AG10803 (cell line): ENCODE measurements at regions not wholly inside any gene's neighbourhood (a gene's known extent, or its start where the extent isn't known, plus 50 kb on each side); places are given as distances from the start of the nearest gene placed in this dataset.

Experiments used
- DNase-seq: peaks from one replicate; pipeline ENCODE4 v3.0.0; 2010; ENCODE audit warnings: low read depth
- H3K4me3 ChIP-seq: 2 replicates; pipeline ENCODE4 v1.5.1; 2011; ENCODE audit warnings: mild to moderate bottlenecking, low read length, control low read depth
- TF ChIP-seq, protein P1 (sequence below): conservative IDR thresholded peaks from 2 replicates; pipeline ENCODE4 v1.5.1; 2011; ENCODE audit warnings: mild to moderate bottlenecking, low read length, control low read depth, inconsistent platforms

DNA sequence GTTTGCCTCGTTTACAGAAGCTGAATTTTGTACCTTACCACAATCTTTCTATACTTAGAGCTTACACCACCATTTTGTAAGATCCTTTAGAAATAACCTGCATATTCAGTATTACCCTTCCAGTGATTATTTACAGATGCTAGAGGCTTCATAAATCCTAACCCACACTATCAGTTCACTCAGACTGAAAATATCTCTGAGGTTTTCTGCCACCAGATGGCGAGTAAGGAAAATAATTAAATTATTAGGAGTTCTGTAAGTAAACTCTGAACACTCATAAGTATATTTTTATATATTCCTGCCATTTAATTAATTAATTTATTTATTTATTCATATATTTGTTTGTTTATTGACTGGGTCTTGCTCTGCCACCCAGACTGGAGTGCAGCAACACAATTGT lies 1635.2 kb downstream of the PLA2G4A start:
- no peak overlapping the region for H3K4me3 ChIP-seq
- TF ChIP-seq, protein P1, sequence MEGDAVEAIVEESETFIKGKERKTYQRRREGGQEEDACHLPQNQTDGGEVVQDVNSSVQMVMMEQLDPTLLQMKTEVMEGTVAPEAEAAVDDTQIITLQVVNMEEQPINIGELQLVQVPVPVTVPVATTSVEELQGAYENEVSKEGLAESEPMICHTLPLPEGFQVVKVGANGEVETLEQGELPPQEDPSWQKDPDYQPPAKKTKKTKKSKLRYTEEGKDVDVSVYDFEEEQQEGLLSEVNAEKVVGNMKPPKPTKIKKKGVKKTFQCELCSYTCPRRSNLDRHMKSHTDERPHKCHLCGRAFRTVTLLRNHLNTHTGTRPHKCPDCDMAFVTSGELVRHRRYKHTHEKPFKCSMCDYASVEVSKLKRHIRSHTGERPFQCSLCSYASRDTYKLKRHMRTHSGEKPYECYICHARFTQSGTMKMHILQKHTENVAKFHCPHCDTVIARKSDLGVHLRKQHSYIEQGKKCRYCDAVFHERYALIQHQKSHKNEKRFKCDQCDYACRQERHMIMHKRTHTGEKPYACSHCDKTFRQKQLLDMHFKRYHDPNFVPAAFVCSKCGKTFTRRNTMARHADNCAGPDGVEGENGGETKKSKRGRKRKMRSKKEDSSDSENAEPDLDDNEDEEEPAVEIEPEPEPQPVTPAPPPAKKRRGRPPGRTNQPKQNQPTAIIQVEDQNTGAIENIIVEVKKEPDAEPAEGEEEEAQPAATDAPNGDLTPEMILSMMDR: no peak

DNA sequence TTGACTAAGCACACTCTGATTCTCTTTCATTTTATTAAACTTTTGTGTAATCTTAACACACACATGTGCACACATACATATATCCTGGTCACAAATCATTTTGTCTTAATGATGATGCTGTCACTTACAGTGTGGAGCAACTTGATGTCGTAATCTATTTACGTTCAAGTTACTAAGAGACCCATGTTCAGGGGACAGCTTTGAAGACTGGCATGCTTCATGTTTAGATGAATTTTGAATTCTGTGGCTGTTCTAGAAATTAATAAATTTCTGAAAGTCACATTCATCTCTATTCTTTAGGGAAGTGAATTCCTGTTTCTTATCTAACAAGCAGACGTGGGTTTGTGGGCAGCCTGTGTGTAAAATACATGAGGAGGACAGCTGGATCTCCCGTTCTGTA lies 1637.8 kb downstream of the PLA2G4A start:
- no peak for DNase-seq
- no peak overlapping the region for H3K4me3 ChIP-seq
- TF ChIP-seq, protein P1: no peak

More for the DNA sequence above, 1635.2 kb downstream of the PLA2G4A start:
- DNase-seq: no peak

DNA sequence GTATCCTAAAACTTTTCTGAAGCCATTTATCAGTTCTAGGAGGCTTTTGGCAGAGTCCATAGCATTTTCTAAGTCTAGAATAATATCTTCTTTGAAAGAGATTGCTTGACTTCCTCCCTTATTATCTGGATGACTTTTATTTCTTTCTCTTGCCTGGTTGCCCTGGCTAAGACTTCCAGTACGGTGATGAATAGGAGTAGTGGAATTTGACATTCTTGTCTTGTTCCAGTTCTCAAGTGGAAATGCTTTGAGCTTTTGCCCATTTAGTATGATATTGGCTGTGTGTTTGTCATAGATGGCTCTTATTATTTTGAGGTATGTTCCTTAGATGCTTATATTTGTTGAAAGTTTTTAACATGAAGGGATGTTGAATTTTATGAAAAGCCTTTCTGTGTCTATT lies 1647.9 kb downstream of the PLA2G4A start:
- DNase-seq: no peak
- TF ChIP-seq, protein P1: no peak
- no peak overlapping the region for H3K4me3 ChIP-seq

DNA sequence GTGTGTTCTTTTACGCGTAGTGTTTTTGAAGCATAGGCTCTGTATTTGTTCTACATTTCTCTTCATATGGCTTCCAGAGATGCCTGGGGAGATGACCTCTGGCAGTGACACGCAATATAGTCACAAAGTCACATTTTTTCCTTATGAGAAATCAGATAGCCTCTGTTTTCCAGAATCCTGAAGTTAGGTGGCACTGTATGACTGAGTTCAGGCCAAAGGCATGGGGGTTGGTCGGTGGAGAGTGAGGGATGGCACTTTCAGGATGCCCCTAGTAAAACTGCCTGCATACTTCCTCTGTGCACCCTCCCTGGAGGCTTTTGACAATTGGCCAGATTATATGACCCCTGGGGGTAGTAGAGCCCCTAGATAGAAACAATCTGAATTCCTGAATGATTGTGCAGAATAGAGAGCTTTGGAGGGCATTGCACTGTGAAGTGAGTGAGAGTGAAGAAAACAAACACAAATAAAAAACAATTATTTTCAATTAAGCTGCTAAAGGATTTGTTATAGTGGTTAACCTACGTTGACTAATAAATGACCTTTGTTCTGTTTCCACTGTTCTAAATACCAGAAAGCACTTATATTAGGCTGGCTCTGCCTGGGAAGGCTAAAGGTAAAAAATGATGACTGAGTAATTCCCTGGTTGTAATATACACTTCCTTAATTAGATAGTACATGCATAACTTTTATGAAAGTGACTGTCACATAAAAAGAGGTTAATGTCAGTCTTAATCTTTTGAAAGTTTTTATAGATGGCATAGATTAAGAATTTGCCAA lies 1660.8 kb downstream of the PLA2G4A start:
- DNase-seq: no peak
- TF ChIP-seq, protein P1: no peak
- H3K4me3 ChIP-seq: no peak overlapping the region

DNA sequence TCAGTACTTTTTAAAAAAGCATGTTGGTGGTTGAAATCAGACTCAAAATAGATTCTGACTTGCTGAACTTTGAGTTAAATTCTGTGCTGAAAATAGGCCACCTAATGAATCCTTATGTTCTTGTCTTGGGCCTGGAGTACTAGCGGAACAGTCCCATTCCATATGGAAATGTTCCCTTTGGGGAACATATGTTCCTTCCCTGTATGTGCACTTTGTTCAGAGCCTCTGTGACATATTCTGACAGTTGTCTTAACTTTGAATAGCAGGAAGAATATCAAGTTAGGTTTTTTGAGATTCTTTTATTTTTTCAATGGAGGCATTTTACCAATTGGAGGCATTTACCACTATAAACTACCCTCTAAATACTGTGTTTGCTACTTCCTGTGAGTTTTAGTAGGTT lies 1667.8 kb downstream of the PLA2G4A start:
- no peak overlapping the region for H3K4me3 ChIP-seq
- DNase-seq: no peak
- TF ChIP-seq, protein P1: no peak

DNA sequence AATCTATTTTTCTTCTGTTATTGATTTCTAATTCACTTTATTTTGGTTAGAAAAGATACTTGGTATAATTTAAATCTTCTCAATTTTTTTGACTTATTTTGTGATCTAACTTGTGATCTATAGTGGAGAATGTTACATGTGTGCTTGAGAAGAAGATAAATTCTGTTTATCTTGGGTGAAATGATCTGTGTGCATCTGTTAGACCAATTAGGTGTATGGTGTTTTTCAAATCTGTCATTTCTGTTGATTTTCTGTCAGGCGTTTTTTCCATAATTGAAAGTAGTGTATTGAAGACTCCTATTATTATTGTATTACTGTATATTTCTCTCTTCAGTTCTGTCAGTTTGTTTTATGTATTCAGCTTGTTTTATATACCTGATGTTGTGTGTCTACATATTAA lies 1668.3 kb downstream of the PLA2G4A start:
- TF ChIP-seq, protein P1: no peak
- H3K4me3 ChIP-seq: no peak overlapping the region
- no peak for DNase-seq

DNA sequence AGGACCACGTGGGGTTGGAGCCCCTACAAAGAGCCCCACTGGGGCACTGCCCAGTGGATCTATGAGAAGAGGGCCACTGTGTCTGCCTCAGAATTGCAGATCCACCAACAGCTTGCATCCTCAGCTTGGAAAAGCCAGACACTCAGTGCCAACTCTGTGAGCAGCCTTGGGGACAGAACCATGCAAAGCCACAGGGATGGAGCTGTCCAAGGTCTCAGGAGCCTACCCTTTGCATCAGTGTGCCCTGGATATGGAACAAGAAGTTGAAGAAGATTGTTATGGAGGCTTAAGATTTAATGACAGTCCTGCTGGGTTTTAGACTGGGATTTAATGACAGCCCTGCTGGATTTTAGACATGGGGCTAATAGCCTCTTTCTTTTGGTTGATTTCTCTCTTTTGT lies 1670.9 kb downstream of the PLA2G4A start:
- TF ChIP-seq, protein P1: no peak
- no peak for DNase-seq

More for the DNA sequence above, 1670.9 kb downstream of the PLA2G4A start:
- H3K4me3 ChIP-seq: no peak overlapping the region
